Endothelial cell (in vitro differentiated cells): ENCODE measurements at regions not wholly inside any gene's neighbourhood (a gene's known extent, or its start where the extent isn't known, plus 50 kb on each side); places are given as distances from the start of the nearest gene placed in this dataset.

Experiments used
- DNase-seq: peaks from one replicate; pipeline ENCODE4 v3.0.0; 2021; ENCODE audit warnings: low spot score
- H3K27ac Mint-ChIP-seq: one replicate; pipeline ENCODE4 v1.8.0; 2021; ENCODE audit warnings: mixed read lengths, inconsistent platforms; ENCODE audit not compliant: unreplicated experiment
- H3K27me3 Mint-ChIP-seq: one replicate; pipeline ENCODE4 v1.8.0; 2021; ENCODE audit warnings: mild to moderate bottlenecking, moderate library complexity, mixed read lengths, inconsistent platforms; ENCODE audit not compliant: unreplicated experiment
- H3K36me3 Mint-ChIP-seq: one replicate; pipeline ENCODE4 v1.8.0; 2021; ENCODE audit warnings: mild to moderate bottlenecking, low read depth, mixed read lengths, inconsistent platforms; ENCODE audit not compliant: unreplicated experiment
- H3K4me1 Mint-ChIP-seq: one replicate; pipeline ENCODE4 v1.8.0; 2021; ENCODE audit warnings: mild to moderate bottlenecking, mixed read lengths, inconsistent platforms; ENCODE audit not compliant: unreplicated experiment
- H3K4me3 Mint-ChIP-seq: one replicate; pipeline ENCODE4 v1.8.0; 2021; ENCODE audit warnings: mild to moderate bottlenecking, mixed read lengths, inconsistent platforms; ENCODE audit not compliant: unreplicated experiment
- H3K9me3 Mint-ChIP-seq: one replicate; pipeline ENCODE4 v1.8.0; 2021; ENCODE audit warnings: mixed read lengths, inconsistent platforms; ENCODE audit not compliant: unreplicated experiment
- TF ChIP-seq, protein P1 (sequence below): fragments of 200-600 bp; sonication (generic); IDR thresholded peaks from one replicate; pipeline ENCODE4 v1.5.0; 2021; ENCODE audit warnings: antibody characterized with exemption; ENCODE audit not compliant: unreplicated experiment

DNA sequence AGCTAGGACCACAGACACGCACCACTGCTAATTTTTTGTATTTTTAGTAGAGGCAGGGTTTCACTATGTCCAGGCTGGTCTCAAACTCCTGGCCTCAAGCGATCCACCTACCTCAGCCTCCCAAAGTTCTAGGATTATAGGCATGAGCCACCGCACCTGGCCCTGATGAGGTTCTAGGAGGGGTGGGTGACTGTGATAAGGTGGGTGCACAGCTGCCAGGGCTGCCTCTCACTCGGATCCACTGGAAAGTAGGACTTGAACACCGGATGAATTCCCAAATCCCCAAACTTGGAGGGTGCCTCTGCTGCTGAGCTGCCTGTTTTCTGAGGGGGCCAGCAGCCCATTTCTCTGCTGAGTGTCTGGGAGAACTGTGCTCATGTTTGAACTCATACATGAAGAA, 68.2 kb upstream of the PARP1 start:
- Mint-ChIP-seq H3K27me3 (no peaks in the 10 kb centered on the region), H3K9me3 (no peaks in the 10 kb centered on the region), H3K36me3 (no peaks in the 10 kb centered on the region), H3K4me1 (no peaks in the 10 kb centered on the region), H3K27ac (no peak overlapping the region), H3K4me3 (no peak overlapping the region)
- TF ChIP-seq, protein P1, sequence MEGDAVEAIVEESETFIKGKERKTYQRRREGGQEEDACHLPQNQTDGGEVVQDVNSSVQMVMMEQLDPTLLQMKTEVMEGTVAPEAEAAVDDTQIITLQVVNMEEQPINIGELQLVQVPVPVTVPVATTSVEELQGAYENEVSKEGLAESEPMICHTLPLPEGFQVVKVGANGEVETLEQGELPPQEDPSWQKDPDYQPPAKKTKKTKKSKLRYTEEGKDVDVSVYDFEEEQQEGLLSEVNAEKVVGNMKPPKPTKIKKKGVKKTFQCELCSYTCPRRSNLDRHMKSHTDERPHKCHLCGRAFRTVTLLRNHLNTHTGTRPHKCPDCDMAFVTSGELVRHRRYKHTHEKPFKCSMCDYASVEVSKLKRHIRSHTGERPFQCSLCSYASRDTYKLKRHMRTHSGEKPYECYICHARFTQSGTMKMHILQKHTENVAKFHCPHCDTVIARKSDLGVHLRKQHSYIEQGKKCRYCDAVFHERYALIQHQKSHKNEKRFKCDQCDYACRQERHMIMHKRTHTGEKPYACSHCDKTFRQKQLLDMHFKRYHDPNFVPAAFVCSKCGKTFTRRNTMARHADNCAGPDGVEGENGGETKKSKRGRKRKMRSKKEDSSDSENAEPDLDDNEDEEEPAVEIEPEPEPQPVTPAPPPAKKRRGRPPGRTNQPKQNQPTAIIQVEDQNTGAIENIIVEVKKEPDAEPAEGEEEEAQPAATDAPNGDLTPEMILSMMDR: no peak
- DNase-seq: no peak

DNA sequence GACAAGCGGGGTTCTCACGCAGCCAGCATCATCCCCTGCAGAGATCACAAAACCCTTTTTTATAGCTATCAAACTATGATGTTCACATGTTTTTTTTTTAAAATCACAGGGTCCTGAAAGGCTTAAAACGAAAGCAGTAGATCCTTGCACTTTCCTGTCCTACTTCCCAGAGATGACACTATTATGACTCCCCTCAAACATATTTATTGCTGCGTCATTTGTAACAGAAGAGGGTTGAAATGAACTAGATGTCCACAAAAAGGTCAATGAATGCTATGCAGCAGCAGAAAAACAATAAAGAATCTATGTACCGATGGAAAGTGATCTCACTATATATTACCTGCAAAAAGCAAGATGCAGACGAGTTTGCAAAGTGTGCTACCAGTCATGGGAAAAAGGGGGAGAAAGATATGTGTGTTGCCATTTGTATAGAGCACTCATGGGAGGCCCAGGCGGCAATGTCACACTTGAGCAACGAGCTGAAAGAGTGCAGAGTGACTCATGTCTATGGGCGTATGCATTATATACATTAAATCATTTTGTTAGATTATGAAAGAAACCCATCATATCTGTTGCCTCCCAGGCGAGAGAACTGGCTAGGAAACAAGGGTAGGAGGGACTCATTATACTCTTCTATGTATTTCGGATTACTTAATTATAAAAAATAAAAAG, 68.9 kb upstream of the PARP1 start:
- no peak for DNase-seq
- peaks cover 3% of the 10 kb centered on the region for H3K36me3 Mint-ChIP-seq
- no peaks in the 10 kb centered on the region for H3K27me3 Mint-ChIP-seq
- TF ChIP-seq, protein P1: no peak
- H3K4me3 Mint-ChIP-seq: no peak overlapping the region
- no peaks in the 10 kb centered on the region for H3K9me3 Mint-ChIP-seq
- H3K4me1 Mint-ChIP-seq: no peaks in the 10 kb centered on the region
- no peak overlapping the region for H3K27ac Mint-ChIP-seq

DNA sequence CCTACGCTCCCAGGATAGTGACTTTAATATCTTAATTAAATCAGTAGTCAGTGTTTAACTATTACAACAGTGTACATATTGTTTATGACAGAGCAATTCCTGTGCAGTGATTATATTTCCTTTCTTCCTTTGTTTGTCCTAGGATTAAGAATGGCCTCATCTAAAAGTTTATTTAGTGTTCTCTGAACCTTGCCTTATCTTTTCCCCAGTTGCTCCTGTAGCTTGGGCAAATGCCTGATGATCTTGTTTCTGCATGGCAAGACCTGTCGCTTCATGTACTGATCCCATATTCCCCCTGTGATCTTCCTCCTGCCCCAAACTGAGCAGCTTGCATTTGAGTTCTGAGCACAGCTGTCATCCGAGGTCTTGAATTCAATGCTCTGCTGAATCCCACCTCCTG, 69.1 kb upstream of the STUM start:
- Mint-ChIP-seq H3K27ac (no peak overlapping the region), H3K9me3 (no peaks in the 10 kb centered on the region), H3K4me3 (no peak overlapping the region), H3K4me1 (no peaks in the 10 kb centered on the region), H3K27me3 (no peaks in the 10 kb centered on the region), H3K36me3 (peaks cover 4% of the 10 kb centered on the region)
- TF ChIP-seq, protein P1: no peak
- no peak for DNase-seq

DNA sequence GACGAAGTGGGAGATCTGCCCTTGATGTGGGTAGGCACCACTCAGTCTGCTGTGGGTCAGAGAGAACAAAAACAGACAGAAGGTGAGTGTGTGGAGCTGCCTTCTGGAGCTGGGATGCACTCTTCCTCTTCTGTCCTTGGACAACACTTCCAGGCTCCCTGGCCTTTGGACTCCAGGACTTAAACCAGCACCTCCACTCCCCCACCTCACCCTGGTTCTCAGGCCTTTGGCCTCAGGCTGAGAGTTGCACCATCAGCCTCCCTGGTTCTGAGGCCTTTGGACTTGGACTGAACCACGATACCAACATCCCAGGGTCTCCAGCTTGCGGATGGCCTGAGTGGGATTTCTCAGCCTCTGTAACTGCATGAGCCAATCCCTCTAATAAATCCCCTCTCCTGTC, 68.1 kb upstream of the STUM start:
- DNase-seq: no peak
- no peak overlapping the region for H3K27ac Mint-ChIP-seq
- TF ChIP-seq, protein P1: no peak
- no peaks in the 10 kb centered on the region for H3K27me3 Mint-ChIP-seq
- H3K9me3 Mint-ChIP-seq: no peaks in the 10 kb centered on the region
- H3K4me1 Mint-ChIP-seq: no peaks in the 10 kb centered on the region
- no peak overlapping the region for H3K4me3 Mint-ChIP-seq
- peaks cover 4% of the 10 kb centered on the region for H3K36me3 Mint-ChIP-seq

DNA sequence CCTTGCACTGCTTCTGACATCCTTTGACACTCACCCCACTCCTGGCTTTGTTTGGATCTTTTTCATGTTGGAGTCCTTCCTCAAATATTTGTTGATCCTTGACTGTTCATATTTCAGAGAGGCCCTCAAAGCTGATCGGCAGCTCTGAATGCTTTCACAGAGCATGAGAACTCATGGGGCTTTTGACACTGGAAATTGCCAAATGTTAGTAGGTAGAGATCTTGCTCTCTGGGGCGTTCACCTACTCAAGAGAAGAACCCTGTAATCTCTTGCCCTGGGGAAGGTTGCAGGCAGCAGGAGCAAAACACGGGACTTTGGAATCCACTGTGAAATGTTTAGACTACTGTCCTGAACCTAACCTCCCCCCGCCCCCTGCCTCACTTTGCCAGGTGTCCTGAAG, 67.4 kb upstream of the STUM start:
- no peak for DNase-seq
- Mint-ChIP-seq H3K4me3 (no peak overlapping the region), H3K9me3 (no peaks in the 10 kb centered on the region), H3K4me1 (no peaks in the 10 kb centered on the region), H3K36me3 (peaks cover 4% of the 10 kb centered on the region), H3K27ac (no peak overlapping the region), H3K27me3 (no peaks in the 10 kb centered on the region)
- TF ChIP-seq, protein P1: no peak
